ENCODE measurements at regions not wholly inside any gene's neighbourhood (a gene's known extent, or its start where the extent isn't known, plus 50 kb on each side); places are given as distances from the start of the nearest gene placed in this dataset.

GRCh38 chr7:52842202-52842900 is 193.1 kb upstream of the POM121L12 start:
- Histone ChIP-seq H3K27me3 (ENCODE audit: low read depth) (no peaks in the 10 kb centered on the region), H3K4me3 (no peak overlapping the region), H3K36me3 (no peaks in the 10 kb centered on the region), H3K9me3 (replicated peaks) (no peaks in the 10 kb centered on the region), H3K27ac (replicated peaks) (no peak overlapping the region), H3K4me1 (no peaks in the 10 kb centered on the region)
- intact Hi-C loops (cut with micrococcal nuclease): no loop called here
- DNase-seq: no peak
- no peak for TF ChIP-seq CTCF (IDR thresholded peaks at IDR 0.05; ENCODE audit: borderline replicate concordance)

GRCh38 chr7:52838981-52839411 is 196.4 kb upstream of the POM121L12 start:
- TF ChIP-seq CTCF (IDR thresholded peaks at IDR 0.05; ENCODE audit: borderline replicate concordance): no peak
- H3K4me1 ChIP-seq: no peaks in the 10 kb centered on the region
- no peaks in the 10 kb centered on the region for H3K27me3 ChIP-seq (ENCODE audit: low read depth)
- no peaks in the 10 kb centered on the region for H3K36me3 ChIP-seq
- intact Hi-C loops (cut with micrococcal nuclease): no loop called here
- H3K27ac ChIP-seq (replicated peaks): peak overlapping the region; percentile 49
- DNase-seq: no peak
- H3K9me3 ChIP-seq (replicated peaks): no peaks in the 10 kb centered on the region
- no peak overlapping the region for H3K4me3 ChIP-seq

- Histone ChIP-seq H3K9me3 (replicated peaks) (peaks cover 9% of the 10 kb centered on the region), H3K27me3 (ENCODE audit: low read depth) (no peaks in the 10 kb centered on the region), H3K4me3 (no peak overlapping the region), H3K27ac (replicated peaks) (no peak overlapping the region), H3K36me3 (no peaks in the 10 kb centered on the region), H3K4me1 (no peaks in the 10 kb centered on the region)
- no peak for DNase-seq
- intact Hi-C loops (cut with micrococcal nuclease): no loop called here
- no peak for TF ChIP-seq CTCF (IDR thresholded peaks at IDR 0.05; ENCODE audit: borderline replicate concordance)
Measured at GRCh38 chr7:52831321-52831720, 204.1 kb upstream of the POM121L12 start.

GRCh38 chr7:52830801-52831200 is 204.6 kb upstream of the POM121L12 start:
- TF ChIP-seq CTCF (IDR thresholded peaks at IDR 0.05; ENCODE audit: borderline replicate concordance): no peak
- no peak overlapping the region for H3K4me3 ChIP-seq
- H3K36me3 ChIP-seq: no peaks in the 10 kb centered on the region
- intact Hi-C loops (cut with micrococcal nuclease): no loop called here
- H3K27ac ChIP-seq (replicated peaks): no peak overlapping the region
- H3K9me3 ChIP-seq (replicated peaks): peaks cover 9% of the 10 kb centered on the region
- no peak for DNase-seq
- no peaks in the 10 kb centered on the region for H3K4me1 ChIP-seq
- H3K27me3 ChIP-seq (ENCODE audit: low read depth): no peaks in the 10 kb centered on the region

- peaks cover 32% of the 10 kb centered on the region for H3K9me3 ChIP-seq (replicated peaks)
- no peaks in the 10 kb centered on the region for H3K27me3 ChIP-seq (ENCODE audit: low read depth)
- DNase-seq: no peak
- H3K4me3 ChIP-seq: no peak overlapping the region
- H3K36me3 ChIP-seq: no peaks in the 10 kb centered on the region
- H3K4me1 ChIP-seq: no peaks in the 10 kb centered on the region
- no peak overlapping the region for H3K27ac ChIP-seq (replicated peaks)
- TF ChIP-seq CTCF (IDR thresholded peaks at IDR 0.05; ENCODE audit: borderline replicate concordance): no peak
- intact Hi-C loops (cut with micrococcal nuclease): no loop called here
Measured at GRCh38 chr7:52826515-52827265, 208.7 kb upstream of the POM121L12 start.
